Left hindlimb (tissue), 1 donor: ENCODE measurements at regions not wholly inside any gene's neighbourhood (a gene's known extent, or its start where the extent isn't known, plus 50 kb on each side); places are given as distances from the start of the nearest gene placed in this dataset.

Experiments
- DNase-seq: peaks from one replicate; pipeline ENCODE4 v3.0.0-alpha.2; 2018

- no peak for DNase-seq
Measured at GRCh38 chr14:98182393-98183055, 1089.5 kb downstream of the BCL11B start.

- DNase-seq, result no peak
Measured at GRCh38 chr14:98183556-98183955, 1088.4 kb downstream of the BCL11B start.

GRCh38 chr14:98184457-98184856, 1087.5 kb downstream of the BCL11B start:
- no peak for DNase-seq

GRCh38 chr14:98185036-98185435, 1087.0 kb downstream of the BCL11B start:
- no peak for DNase-seq

- DNase-seq, result no peak
Measured at GRCh38 chr14:98186140-98186539, 1085.9 kb downstream of the BCL11B start.

GRCh38 chr14:98187281-98187680, 1084.7 kb downstream of the BCL11B start:
- DNase-seq, result no peak

GRCh38 chr14:98189062-98189461, 1082.9 kb downstream of the BCL11B start:
- DNase-seq, result no peak

- no peak for DNase-seq
Measured at GRCh38 chr14:98189511-98189910, 1082.5 kb downstream of the BCL11B start.

GRCh38 chr14:98189944-98190343, 1082.1 kb downstream of the BCL11B start:
- DNase-seq, result no peak

GRCh38 chr14:98192946-98193345, 1079.1 kb downstream of the BCL11B start:
- no peak for DNase-seq

- no peak for DNase-seq
Measured at GRCh38 chr14:98194821-98195220, 1077.2 kb downstream of the BCL11B start.

- DNase-seq, result no peak
Measured at GRCh38 chr14:98195256-98195655, 1076.7 kb downstream of the BCL11B start.

- DNase-seq, result no peak
Measured at GRCh38 chr14:98197933-98198332, 1074.1 kb downstream of the BCL11B start.

GRCh38 chr14:98198385-98198784, 1073.6 kb downstream of the BCL11B start:
- DNase-seq, result no peak

GRCh38 chr14:98200601-98201000, 1071.4 kb downstream of the BCL11B start:
- DNase-seq, result no peak

- no peak for DNase-seq
Measured at GRCh38 chr14:98203421-98203820, 1068.6 kb downstream of the BCL11B start.

GRCh38 chr14:98204139-98204538, 1067.9 kb downstream of the BCL11B start:
- DNase-seq, result no peak

GRCh38 chr14:98207415-98207814, 1064.6 kb downstream of the BCL11B start:
- DNase-seq, result no peak

- no peak for DNase-seq
Measured at GRCh38 chr14:98208211-98208611, 1063.8 kb downstream of the BCL11B start.

- DNase-seq, result no peak
Measured at GRCh38 chr14:98208943-98209342, 1063.1 kb downstream of the BCL11B start.

- DNase-seq, result no peak
Measured at GRCh38 chr14:98210045-98210672, 1061.8 kb downstream of the BCL11B start.

- no peak for DNase-seq
Measured at GRCh38 chr14:98217530-98217929, 1054.5 kb downstream of the BCL11B start.

GRCh38 chr14:98218218-98218617, 1053.8 kb downstream of the BCL11B start:
- DNase-seq, result no peak

GRCh38 chr14:98219638-98220037, 1052.4 kb downstream of the BCL11B start:
- no peak for DNase-seq

- DNase-seq, result no peak
Measured at GRCh38 chr14:98223106-98223505, 1048.9 kb downstream of the BCL11B start.
